ENCODE measurements at regions not wholly inside any gene's neighbourhood (a gene's known extent, or its start where the extent isn't known, plus 50 kb on each side); places are given as distances from the start of the nearest gene placed in this dataset.

GRCh38 chr6:156347246-156347645 is 429.9 kb upstream of the ARID1B start:
- DNase-seq: no peak

GRCh38 chr6:156345700-156346099 is 431.5 kb upstream of the ARID1B start:
- DNase-seq: no peak

GRCh38 chr6:156344491-156344890 is 432.7 kb upstream of the ARID1B start:
- no peak for DNase-seq

GRCh38 chr6:156337801-156338200 is 439.4 kb upstream of the ARID1B start:
- DNase-seq: no peak

GRCh38 chr6:156336733-156337132 is 440.4 kb upstream of the ARID1B start:
- no peak for DNase-seq

- peak; percentile 6 for DNase-seq
Observed at GRCh38 chr6:156336089-156336488, 441.1 kb upstream of the ARID1B start.

GRCh38 chr6:156334966-156335365 is 442.2 kb upstream of the ARID1B start:
- no peak for DNase-seq

- DNase-seq: no peak
Observed at GRCh38 chr6:156319707-156320106, 457.5 kb upstream of the ARID1B start.

- no peak for DNase-seq
Observed at GRCh38 chr6:156316583-156317125, 460.5 kb upstream of the ARID1B start.

GRCh38 chr6:156315146-156315545 is 462.0 kb upstream of the ARID1B start:
- DNase-seq: no peak

GRCh38 chr6:156313037-156313436 is 464.1 kb upstream of the ARID1B start:
- no peak for DNase-seq

- DNase-seq: no peak
Observed at GRCh38 chr6:156311291-156311690, 465.9 kb upstream of the ARID1B start.

GRCh38 chr6:156310701-156311100 is 466.5 kb upstream of the ARID1B start:
- DNase-seq: no peak

- no peak for DNase-seq
Observed at GRCh38 chr6:156309017-156309416, 468.2 kb upstream of the ARID1B start.

- no peak for DNase-seq
Observed at GRCh38 chr6:156308604-156309003, 468.6 kb upstream of the ARID1B start.

GRCh38 chr6:156306531-156306930 is 470.6 kb upstream of the ARID1B start:
- DNase-seq: no peak

- no peak for DNase-seq
Observed at GRCh38 chr6:156283091-156283490, 494.1 kb upstream of the ARID1B start.

GRCh38 chr6:156282087-156282486 is 495.1 kb upstream of the ARID1B start:
- no peak for DNase-seq

GRCh38 chr6:156281266-156281665 is 495.9 kb upstream of the ARID1B start:
- DNase-seq: no peak

- peak; percentile 78 for DNase-seq
Observed at GRCh38 chr6:156280065-156280464, 497.1 kb upstream of the ARID1B start.

- DNase-seq: no peak
Observed at GRCh38 chr6:156279261-156279969, 497.8 kb upstream of the ARID1B start.

GRCh38 chr6:156273065-156273711 is 504.0 kb upstream of the ARID1B start:
- no peak for DNase-seq

- DNase-seq: no peak
Observed at GRCh38 chr6:156269751-156270369, 507.3 kb upstream of the ARID1B start.

- DNase-seq: no peak
Observed at GRCh38 chr6:156268849-156269248, 508.3 kb upstream of the ARID1B start.

Data from NCI-H1105 (cell line).